OCI-M1 (cell line): ENCODE measurements at regions not wholly inside any gene's neighbourhood (a gene's known extent, or its start where the extent isn't known, plus 50 kb on each side); places are given as distances from the start of the nearest gene placed in this dataset.
"Not testable (repeated sequence)": the region's sequence is repeated elsewhere in the genome, so short reads cannot be mapped to it uniquely, and the experiment has no call there.

Source experiments
- DNase-seq: peaks from one replicate; lab custom pipeline; 2025; lab: John Stamatoyannopoulos, UW

- DNase-seq = no peak
Measured at GRCh38 chr2:172259827-172260226, 157.1 kb upstream of the DLX2 start.

DNA sequence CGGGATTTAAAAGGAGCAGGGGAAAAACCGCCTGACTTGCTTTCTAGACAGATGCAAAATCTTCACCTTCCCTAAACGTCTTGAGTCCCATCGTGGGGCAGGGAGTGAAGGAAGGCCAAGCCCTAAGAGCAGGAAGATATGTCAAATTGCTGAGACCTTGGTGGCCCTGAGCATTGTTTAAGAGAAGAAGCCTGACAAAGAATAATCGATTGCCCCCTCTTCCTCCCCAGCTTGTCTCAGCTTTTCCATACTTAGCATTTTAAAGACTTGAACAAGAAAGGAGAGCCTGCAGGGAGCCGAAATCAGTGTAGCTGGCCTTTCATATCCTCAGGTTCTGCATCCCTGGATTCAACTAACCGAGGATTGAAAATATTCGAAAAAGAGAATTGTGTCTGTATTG lies 157.6 kb upstream of the DLX2 start:
- DNase-seq = no peak

- DNase-seq = no peak
Measured at GRCh38 chr2:172261292-172261691, 158.6 kb upstream of the DLX2 start.

- no peak for DNase-seq
Measured at GRCh38 chr2:172262486-172262885, 159.8 kb upstream of the DLX2 start.

GRCh38 chr2:172264820-172265219 lies 162.1 kb upstream of the DLX2 start:
- DNase-seq = not testable (repeated sequence)

- not testable (repeated sequence) for DNase-seq
Measured at GRCh38 chr2:172269507-172270244, 157.7 kb upstream of the ITGA6 start.

GRCh38 chr2:172270278-172271079 lies 156.9 kb upstream of the ITGA6 start:
- DNase-seq = no peak

GRCh38 chr2:172273910-172274571 lies 153.3 kb upstream of the ITGA6 start:
- DNase-seq = no peak

- DNase-seq = no peak
Measured at GRCh38 chr2:172275239-172275638, 152.1 kb upstream of the ITGA6 start.

- DNase-seq = no peak
Measured at GRCh38 chr2:172276961-172277360, 150.4 kb upstream of the ITGA6 start.

- DNase-seq = no peak
Measured at GRCh38 chr2:172278667-172279066, 148.7 kb upstream of the ITGA6 start.

- DNase-seq = no peak
Measured at GRCh38 chr2:172279214-172279613, 148.2 kb upstream of the ITGA6 start.

DNA sequence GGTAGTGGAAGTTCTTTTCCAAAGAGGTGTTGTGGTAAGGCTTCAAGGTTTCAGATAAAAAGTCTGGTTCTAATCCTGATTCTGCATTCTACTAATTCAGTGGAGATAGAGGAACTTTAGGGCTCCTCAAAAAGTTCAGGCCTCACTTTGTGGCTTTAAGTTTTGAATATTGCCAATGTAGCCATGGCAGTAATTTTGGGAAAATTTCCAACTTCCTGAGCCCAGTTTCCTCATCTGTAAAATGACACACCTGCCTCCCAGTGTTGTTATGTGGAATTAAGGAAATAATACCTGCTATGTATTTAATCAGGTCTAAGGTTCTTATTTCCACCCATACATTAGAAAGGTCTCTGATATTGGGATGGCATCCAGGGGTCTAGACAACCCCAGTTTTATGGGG lies 147.6 kb upstream of the ITGA6 start:
- DNase-seq = no peak

- DNase-seq = peak; percentile 49
Measured at GRCh38 chr2:172280571-172281361, 146.6 kb upstream of the ITGA6 start.

DNA sequence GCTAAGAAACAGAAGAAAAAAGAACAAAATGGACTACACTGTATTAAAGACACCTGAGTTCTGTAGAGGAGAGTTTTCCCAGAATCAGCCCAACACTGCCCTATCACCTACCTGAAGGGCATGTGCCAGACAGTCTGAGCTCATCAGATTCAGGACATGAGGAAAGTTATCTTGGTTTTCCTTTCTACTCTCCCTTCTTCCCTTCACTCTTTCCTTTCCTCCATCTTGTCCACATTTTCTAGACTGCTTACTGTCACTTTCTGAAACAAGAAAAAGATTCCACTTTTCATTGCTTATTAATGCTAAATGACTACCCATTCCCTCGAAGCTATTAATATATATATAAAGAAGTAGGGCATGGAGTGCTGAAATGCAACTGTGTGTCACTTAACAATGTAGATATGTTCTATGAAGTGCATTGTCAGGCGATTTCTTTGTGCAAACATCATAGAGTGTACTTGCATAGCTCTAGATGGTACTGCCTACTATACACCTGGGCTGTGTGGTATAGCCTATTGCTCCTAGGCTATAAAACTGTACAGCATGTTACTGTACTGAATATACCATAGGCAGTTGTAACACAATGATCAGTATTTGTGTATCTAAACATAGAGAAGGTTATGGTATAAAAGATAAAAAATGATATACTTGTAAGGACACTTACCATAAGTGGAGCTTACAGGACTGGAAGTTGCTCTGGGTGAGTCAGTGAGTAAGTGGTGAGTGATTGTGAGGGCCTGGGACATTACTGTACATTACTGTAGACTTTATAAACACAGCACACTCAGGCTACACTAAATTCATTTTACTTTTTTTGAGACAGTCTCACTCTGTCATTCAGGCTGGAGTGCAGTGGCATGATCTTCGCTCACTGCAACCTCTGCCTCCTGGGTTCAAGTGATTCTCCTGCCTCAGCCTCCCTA lies 145.5 kb upstream of the ITGA6 start:
- DNase-seq = no peak

- DNase-seq = no peak
Measured at GRCh38 chr2:172282944-172283343, 144.4 kb upstream of the ITGA6 start.

DNA sequence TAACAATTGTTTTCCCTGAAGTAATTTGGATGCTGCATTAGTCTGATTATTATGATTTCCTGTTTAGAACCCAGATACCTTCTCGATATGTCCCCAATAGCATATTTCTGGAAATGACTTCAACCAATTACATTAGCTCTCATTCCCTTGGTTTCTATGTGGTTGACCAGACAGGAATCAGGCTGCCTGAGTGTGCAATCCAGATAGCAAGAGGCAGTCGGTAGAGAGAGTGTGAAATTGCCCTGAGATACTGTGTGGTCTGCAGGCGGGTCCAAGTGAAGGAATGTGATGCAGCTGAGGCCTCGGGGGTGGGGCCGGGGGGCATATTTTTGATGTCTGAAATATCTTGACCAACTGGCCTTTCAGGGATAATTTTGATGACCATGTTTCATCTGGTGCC lies 143.9 kb upstream of the ITGA6 start:
- peak; percentile 48 for DNase-seq

GRCh38 chr2:172284209-172284608 lies 143.2 kb upstream of the ITGA6 start:
- DNase-seq = no peak

DNA sequence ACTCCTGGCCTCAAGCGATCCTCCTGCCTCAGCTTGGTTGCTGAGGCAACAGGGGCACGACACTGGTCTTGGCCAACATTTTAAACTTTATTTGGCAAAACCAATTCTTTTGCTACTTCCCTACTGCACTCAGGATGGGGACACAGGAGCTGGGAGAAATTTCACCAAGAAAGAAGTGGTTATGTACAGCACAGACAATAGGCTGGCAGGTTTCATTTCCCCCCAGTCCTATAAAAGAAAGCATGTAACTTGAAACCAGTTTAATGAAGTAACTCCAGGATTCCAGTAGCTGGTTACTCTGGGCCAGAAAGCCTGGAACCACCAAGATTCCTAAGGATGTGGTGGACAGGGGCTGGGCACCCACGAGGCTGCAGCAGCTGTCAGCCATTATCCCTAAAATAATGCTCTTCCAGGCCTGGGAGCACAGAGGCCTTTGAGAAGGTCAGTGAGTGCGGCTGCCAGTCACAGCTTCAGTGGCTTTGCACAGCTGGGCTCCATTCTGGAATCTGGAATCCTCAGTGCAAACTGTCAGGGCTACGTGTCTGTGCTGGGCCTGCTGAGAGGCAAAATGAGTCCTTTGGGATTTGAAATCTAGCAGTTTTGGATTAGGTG lies 142.3 kb upstream of the ITGA6 start:
- DNase-seq = no peak

GRCh38 chr2:172285760-172286159 lies 141.6 kb upstream of the ITGA6 start:
- DNase-seq = no peak

GRCh38 chr2:172287190-172287589 lies 140.2 kb upstream of the ITGA6 start:
- no peak for DNase-seq
